Activated CD8-positive, alpha-beta memory T cell treated with anti-CD3 and anti-CD28 coated beads for 48 hours (primary cell): ENCODE measurements at regions not wholly inside any gene's neighbourhood (a gene's known extent, or its start where the extent isn't known, plus 50 kb on each side); places are given as distances from the start of the nearest gene placed in this dataset.
"Not testable (repeated sequence)": the region's sequence is repeated elsewhere in the genome, so short reads cannot be mapped to it uniquely, and the experiment has no call there.

Experiments
- DNase-seq, 3 experiments: peaks; one replicate each; pipeline ENCODE4 v3.0.0-alpha.2; 2020; ENCODE audit warnings: low read depth in 2 of 3, low spot score in 2 of 3

DNA sequence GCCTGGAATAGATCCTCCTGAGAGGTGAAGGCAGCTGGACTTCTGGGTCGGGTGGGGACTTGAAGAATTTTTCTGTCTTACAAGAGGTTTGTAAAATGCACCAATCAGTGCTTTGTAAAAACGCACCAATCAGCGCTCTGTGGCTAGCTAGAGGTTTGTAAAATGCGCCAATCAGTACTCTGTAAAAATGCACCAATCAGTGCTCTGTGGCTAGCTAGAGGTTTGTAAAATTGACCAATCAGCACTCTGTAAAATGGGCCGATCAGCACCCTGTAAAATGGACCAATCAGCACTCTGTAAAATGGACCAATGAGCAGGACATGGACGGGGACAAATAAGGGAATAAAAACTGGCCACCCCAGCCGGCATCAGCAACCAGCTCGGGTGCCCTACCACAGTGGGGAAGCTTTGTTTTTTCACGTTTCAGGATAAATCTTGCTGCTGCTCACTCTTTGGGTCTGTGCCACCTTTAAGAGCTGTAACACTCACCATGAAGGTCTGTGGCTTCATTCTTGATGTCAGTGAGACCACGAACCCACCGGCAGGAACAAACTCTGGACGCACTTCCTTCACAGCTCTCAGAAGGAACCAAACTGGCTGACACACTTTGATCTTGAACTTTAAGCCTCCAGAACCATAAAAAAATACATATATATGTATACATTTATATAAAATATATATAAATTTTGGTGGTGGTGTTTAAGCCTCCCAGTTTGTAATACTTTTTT is 197.8 kb upstream of the SLCO3A1 start:
- DNase-seq: not testable (repeated sequence)

DNA sequence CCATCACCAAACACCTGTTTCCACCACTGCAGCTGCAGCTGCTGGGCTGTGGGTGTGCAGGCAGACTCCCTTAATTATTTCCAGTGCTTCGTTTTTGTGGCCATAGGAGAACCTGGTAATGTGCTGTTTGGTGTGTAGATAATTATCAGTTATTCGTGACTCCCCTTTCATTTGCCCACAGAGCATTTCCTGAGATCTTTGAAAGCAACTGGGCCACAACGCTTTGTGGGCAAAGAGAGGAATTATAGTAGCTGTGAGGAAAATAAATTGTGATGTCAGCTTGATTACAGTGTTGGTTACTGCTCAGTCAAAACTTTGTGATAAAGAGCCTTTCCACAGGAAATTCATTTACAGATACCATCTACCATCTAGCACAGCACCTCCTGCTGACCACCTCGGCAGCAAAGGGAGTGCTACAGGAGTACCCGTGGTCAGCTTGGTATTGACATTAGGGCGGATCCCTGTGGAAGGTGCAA is 193.3 kb upstream of the SLCO3A1 start:
- DNase-seq: no peak

DNA sequence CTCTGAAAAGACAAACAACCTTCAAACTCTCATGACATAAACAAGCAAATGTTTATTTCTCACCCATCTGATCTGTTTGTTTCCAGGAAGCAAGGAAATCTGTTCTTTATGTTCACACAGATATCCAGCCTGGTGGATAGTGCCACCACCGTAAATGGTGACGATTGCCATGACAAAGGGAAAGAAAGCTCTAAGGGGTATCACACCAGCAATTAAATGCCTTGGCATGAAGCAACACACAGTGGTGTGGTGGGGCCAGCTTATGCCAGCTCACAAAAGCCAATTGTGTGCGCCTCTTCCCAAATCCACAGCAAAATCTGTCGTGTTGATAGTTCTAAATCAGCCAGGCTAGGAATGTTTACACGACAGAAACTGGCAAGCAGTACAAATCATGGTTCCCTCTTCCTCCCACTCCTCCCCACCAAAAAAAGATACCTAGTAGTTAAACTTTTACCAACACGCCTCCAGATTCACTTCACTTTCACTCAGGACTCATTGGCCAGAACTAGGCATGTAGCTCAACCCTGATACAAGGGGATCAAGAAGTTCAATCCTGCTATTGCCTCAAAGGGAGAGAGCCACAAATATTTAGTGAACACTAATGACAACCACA is 189.2 kb upstream of the SLCO3A1 start:
- no peak for DNase-seq

DNA sequence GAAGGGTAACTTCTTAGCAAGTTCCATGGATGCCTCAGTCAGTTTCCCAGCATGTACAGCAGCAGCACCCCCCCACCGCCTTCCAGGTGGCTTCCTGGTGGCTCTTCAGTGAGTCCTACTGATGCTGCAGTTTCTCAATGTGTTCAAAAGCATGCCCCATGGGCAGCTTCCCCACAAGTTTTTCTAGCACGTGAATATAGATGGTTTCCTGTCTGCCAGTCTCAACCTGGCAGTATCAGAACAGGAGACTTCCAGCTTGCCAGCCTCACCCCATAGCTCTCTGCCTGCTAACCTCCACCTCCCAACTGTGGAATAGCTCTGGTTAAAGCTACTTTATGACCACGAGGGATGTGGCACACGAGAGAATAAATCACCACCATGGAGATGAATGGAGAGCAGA is 188.3 kb upstream of the SLCO3A1 start:
- no peak for DNase-seq

DNA sequence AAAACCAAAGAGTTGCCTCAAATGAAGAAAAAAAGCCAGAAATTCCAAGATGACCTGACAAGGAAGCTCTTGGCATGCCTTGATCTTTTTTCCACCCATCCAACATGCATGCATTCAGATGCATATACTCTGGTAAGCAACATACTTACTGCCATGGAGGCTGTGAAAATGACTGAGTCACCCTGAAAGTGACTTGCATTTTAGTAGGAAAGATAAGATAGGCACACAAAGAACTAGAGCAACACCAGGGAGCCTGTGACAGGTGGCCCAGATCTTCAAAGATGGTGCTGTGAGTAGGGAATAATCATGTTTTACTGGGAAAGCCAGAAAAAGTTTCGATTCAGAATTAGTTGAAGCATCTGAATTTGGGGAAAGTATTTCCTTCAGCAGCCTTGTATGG is 185.1 kb upstream of the SLCO3A1 start:
- DNase-seq: no peak

DNA sequence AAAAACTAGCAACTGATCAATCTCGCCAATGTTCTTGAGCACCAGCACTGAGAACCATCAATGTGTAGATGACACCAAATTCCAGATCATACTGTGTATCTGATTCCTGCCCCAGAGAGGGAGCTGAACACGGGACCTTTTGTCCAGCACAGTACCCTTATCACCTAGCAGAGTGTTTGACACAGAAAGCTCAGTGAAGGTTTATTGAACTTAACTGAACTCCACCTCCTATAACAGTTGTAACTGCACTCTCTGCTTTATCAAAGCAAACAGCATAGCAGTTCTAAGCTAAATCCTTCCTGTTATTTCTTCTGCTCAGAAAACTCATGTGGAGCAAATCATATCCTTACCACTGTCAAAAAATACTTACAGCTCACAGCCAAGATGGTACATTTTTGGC is 183.4 kb upstream of the SLCO3A1 start:
- no peak for DNase-seq

DNA sequence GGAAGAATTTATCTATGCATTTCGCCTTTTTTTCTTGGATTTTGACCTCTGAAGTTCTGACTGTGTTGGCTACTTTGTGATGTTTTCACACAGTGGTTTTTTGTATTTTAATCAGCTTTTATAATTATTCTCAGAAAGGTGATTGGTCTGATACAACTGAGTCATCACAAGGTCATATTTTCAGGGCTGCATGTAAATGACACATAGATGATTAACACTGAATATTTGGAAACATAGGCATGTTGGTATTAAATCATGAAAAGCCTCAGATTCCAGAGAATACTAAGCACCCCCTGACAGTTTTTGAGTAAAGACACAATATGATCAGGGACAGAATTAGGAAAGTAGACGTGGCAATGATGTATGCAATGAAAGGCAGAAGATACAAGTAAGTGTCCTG is 175.5 kb upstream of the SLCO3A1 start:
- DNase-seq: no peak

DNA sequence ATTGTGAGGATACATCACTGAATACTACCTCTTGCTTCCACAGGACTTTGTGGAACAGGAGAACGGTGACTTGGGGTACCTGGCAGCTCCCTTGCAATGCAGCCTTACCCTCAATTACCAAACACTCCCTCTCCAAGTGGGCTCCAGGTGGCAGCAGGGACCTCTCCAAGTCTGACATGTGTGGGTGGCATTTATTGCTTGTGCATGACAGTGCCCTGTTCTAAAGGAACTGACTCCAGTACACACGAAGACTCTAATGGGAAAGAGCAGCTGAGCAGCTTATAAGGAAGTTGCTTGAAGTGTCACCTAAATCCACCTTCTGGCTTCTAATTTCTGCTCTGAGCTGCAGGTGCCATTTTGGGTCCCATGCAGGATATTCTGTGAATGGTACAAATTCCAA is 174.1 kb upstream of the SLCO3A1 start:
- no peak for DNase-seq

DNA sequence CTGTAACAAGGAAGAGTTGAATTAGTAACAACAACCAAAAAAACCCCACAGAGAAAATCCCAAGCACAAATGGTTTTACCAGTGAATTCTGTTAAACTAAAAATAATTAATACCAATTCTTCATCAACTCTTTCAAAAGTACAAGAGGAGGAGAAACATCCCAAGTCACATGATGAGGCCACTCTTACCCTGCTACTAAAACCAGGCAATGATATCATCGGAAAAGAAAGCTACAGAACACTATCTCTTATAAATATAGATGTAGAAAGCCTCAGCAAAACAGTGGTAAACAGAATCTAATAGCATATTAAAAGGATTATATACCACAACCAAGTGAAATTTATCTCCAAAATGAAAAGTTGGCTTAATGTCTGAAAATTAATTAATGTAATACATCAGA is 168.1 kb upstream of the SLCO3A1 start:
- DNase-seq: no peak

DNA sequence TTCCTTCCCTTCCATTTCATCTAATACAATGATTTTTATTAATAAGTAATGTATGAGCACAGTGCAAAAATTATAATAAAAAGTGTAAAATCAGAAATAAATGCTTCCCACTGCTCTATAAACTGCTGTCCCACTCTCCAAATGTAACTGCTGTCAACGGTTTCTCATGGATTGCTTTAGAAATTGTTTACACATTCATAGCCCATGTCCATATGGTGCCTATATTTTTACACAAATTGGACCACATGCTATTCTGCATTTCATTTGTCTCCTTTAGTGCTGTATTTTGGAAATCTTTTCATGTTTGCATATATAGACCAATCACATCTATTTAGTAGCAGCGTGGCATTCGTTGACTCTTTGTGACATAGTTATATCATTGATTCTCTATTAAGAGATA is 164.7 kb upstream of the SLCO3A1 start:
- no peak for DNase-seq

DNA sequence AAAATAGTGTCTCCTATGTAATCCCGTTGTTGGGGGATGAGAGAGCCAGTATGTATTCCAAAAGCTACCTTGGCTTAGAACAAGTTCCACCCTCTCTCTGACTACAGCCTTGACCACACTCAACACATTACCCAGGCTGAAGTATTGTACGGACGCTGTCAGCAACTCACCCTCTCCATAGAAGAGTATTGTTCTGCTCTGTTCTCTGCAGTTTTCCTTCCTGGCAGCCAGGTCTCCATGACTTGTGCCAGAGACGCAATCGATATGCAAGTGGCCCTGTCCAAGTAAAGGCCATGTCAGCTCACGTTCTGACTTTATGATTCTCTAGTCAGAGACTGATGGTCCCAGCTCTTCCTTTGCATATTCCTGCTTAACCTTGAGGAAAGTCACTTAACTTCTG is 164.1 kb upstream of the SLCO3A1 start:
- DNase-seq: no peak

DNA sequence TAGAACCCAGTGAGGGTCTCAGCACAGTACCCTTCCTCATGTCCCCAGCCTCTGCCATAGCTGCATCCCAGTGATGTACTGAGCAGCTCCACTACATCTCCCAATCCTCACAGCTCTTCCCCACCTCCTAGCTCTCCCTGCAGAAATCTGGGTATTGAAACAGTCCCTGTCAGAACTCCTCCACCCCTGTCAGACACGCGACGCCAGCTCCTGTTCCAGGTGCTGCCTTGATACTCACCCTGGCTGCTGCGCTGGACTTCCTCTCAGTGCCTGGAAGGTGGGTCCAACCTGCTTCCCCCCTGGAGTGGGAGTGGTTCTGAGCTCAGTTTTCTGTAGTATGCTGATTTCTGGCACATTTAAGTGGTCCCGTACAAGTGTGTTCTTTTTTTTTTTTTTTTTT is 160.9 kb upstream of the SLCO3A1 start:
- no peak for DNase-seq

DNA sequence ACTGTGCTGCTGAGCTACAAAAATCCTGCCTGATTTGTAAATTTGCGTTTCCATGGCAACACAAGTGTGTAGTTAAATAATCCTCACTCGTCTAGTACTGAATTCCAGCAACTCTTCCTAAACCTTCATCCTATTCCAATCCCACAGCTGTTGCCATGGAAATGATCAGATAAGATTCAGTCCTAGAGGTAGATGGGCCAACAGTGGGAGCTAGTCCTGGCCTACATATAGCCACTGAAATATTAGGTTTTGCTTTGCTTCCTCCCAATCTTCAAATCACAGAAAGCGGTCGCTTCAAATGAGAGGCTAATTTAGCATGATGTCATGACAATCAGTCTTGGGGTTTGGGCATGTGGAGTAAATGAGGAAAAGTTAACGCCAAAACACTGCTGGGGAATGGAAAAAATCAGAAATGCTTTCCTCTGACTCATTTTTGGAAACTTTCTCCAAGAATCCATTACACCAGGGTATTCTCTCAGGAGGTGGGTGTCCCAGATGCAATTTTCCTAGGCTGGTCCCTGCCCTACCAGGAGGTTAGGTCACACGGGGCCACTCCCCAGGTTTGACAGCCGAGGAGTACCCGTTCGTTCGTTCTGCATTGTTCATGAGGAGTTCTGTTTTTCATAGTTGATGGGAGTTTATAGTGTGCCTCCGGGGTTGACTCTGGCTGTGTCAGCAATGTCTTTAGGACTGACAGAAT is 159.2 kb upstream of the SLCO3A1 start:
- no peak for DNase-seq

DNA sequence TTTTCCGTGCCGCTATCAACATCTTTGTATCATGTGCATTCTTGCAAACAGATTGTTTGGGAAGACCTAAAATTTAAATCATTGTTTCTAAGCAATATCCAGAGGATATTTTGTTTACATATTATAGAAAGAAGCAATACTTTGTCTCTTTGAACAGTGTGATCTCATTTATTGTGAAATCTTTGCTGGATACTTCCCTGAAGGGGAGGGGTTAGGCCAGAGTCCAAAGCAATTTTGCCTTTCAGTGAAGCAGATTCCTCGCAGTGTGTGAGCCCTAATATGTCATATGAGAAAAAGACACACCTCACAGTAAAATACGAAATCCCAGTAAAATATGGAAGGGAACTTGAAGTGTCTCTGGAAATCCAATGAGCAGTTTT is 158.7 kb upstream of the SLCO3A1 start:
- no peak for DNase-seq

DNA sequence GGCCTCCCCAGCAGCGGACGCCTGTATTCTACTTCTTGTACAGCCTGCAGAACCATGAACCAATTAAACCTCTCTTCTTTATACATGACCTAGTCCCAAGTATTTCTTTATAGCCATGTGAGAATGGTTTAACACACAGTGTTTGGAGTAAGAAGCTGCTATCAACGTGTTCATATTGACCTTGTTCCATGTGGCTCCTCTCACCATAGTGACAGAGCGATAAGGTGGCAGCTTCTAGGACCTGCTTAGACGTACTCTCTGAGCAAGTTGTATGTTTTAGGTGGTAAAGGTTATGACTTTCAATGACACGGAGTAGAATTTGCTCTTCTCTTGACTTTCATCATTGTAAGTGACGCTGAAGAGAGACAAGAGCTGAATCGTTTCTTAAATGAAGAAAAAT is 157.7 kb upstream of the SLCO3A1 start:
- DNase-seq: no peak

DNA sequence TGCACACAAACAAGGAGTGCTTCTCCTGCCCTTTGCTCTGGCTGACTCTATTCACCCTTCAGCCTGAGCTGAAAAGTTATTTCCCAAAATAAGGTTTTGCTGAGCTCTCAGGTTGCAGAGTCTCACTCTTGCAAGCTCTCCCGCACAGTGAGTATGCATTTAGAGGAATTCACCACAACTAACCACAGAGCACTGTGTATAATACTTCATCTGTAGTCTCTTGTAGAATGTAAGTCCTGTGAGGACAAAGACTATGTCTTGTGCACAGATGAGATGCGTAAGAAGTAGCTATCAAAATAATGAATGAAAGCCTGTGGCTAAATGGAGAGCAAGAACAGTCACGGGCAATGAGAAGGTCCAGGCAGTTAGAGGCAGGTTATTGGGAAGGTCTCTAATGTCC is 156.5 kb upstream of the SLCO3A1 start:
- no peak for DNase-seq

DNA sequence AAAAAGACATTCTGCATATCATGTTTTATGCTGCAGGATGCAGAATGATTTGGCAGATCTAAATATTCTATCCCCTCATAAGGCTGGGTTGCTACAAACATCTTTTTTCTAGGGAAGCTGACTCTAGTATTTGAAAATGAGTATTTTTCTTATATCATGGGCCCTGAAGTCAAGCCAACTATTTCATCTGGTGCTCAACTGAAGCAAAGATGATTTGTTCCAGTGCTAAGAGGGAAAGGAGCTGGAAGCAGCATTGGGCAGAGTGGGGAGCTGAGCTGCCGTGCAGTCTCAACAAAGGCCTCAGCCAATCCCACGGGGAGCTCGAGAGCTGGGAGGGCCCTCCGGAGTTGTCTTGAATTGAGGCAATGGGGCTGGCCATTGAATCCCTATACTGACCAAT is 155.3 kb upstream of the SLCO3A1 start:
- no peak for DNase-seq

DNA sequence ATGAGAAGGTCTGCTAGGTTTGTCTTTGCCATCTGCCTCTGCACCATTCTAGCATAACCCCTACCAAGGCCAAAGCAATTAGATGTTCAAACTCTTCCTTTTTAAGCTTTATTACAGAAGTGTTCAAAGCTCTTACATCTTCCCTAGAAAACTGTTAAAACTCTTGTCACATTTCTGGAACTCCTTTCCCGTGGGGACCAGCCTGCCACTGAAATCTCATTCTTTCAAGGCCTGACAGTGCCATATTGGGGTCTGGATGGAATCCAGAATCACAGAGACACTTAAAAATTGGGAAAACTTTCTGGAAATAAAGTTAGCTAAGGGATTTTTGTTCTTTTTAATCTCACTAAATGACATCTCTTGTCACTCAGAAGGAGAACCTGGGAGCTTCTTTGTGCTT is 153.8 kb upstream of the SLCO3A1 start:
- DNase-seq: no peak

DNA sequence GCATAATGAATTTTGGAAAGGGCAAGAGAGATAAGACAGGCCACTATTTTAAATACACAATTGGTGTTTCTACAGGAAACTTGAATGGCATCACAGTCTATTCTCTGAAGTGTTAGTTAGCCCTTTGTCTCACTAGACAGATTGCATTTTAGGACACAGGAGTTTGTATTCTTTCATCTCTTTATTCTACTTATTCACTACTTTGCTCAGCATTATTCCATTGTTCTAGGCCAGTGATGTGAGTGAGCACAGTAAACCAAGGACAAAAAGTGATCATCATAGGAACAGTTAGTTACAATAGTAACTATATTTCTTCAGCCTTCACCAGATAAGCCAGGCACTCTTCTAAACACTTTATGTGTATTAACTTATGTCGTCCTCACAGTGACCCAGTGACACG is 150.2 kb upstream of the SLCO3A1 start:
- DNase-seq: no peak

DNA sequence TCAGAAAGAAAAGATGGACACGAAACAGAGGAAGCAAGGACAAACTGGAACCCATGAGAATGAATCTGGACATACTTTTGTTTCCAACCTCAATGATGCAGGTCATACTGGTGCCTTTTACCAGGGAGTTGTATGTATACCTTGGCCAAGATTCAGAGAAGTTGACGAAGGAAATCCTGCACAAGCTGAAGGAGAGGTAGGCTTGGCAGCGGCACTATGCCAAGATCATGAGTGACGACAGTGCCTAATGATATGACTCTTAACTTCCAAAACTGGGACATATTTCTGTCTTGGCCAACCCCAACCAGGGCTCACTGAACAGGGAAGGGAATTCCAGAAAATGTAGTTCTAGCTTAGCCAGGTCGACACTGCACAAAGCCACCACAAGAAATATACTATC is 149.2 kb upstream of the SLCO3A1 start:
- DNase-seq: no peak

DNA sequence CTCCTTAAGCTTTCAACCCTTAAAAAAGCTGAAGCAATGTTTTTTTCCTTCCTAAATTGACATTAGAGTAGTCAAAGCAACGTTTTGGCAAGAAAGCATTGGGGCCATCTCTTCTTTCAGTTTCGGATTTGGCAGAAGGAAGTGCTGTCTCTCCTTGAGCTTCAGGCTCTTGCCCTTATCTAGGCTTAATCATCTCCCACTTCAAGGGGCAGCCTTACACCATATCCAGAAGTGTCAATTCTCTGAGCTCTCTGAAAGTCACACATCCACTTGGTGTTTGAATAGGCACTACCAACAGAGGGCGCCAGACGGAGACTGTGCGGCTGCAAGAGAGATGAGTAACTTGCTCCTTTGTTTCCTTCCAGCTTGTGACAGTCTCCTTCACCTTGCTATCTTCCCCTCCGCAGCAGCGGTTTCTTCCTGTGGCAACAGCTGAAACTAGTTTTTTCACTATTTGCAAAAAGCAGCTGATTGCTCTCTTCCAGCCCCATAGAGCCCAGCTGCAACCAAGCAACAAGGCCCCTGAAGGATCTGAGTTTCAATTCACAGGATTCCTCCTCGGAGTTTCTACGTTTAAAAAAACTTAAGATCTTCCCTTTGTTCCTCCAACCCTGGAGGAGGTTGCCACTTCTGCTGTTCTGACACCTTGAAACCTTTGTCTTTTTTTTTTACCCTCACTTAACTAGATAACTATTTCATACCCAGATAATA is 147.0 kb upstream of the SLCO3A1 start:
- peak; percentile 55 to 72 (median 57) for DNase-seq
